DMS153 treated with DMSO at 0.1 percent for 48 hours (cell line): ENCODE measurements at regions not wholly inside any gene's neighbourhood (a gene's known extent, or its start where the extent isn't known, plus 50 kb on each side); places are given as distances from the start of the nearest gene placed in this dataset.

Source experiments
- DNase-seq: peaks from one replicate; lab custom pipeline; 2025; ENCODE audit not compliant: unreplicated experiment; lab: John Stamatoyannopoulos, UW

GRCh38 chr2:146226077-146226476 lies 1618.8 kb upstream of the ACVR2A start:
- DNase-seq: no peak

GRCh38 chr2:146221826-146222225 lies 1623.0 kb upstream of the ACVR2A start:
- DNase-seq: no peak

- DNase-seq: no peak
Observed at GRCh38 chr2:146220957-146221356, 1623.9 kb upstream of the ACVR2A start.

- DNase-seq: no peak
Observed at GRCh38 chr2:146214394-146214929, 1630.4 kb upstream of the ACVR2A start.

GRCh38 chr2:146213674-146214073 lies 1631.2 kb upstream of the ACVR2A start:
- no peak for DNase-seq

GRCh38 chr2:146212602-146213001 lies 1632.2 kb upstream of the ACVR2A start:
- no peak for DNase-seq

- DNase-seq: no peak
Observed at GRCh38 chr2:146209842-146210275, 1635.0 kb upstream of the ACVR2A start.

- no peak for DNase-seq
Observed at GRCh38 chr2:146207901-146208300, 1636.9 kb upstream of the ACVR2A start.

- no peak for DNase-seq
Observed at GRCh38 chr2:146207417-146207816, 1637.4 kb upstream of the ACVR2A start.

GRCh38 chr2:146203064-146203624 lies 1641.7 kb upstream of the ACVR2A start:
- DNase-seq: no peak

- no peak for DNase-seq
Observed at GRCh38 chr2:146193619-146194018, 1651.2 kb upstream of the ACVR2A start.

GRCh38 chr2:146189541-146189940 lies 1655.3 kb upstream of the ACVR2A start:
- no peak for DNase-seq

- DNase-seq: no peak
Observed at GRCh38 chr2:146173934-146174333, 1654.0 kb upstream of the ZEB2 start.

- no peak for DNase-seq
Observed at GRCh38 chr2:146161256-146161882, 1641.5 kb upstream of the ZEB2 start.

- no peak for DNase-seq
Observed at GRCh38 chr2:146158072-146158674, 1638.3 kb upstream of the ZEB2 start.

GRCh38 chr2:146147448-146148012 lies 1627.6 kb upstream of the ZEB2 start:
- no peak for DNase-seq

- no peak for DNase-seq
Observed at GRCh38 chr2:146143971-146144370, 1624.1 kb upstream of the ZEB2 start.

GRCh38 chr2:146138820-146139219 lies 1618.9 kb upstream of the ZEB2 start:
- DNase-seq: no peak

GRCh38 chr2:146135245-146135644 lies 1615.3 kb upstream of the ZEB2 start:
- no peak for DNase-seq

GRCh38 chr2:146131785-146132184 lies 1611.9 kb upstream of the ZEB2 start:
- no peak for DNase-seq

- DNase-seq: peak; percentile 3
Observed at GRCh38 chr2:146131048-146131447, 1611.1 kb upstream of the ZEB2 start.

GRCh38 chr2:146130290-146130689 lies 1610.4 kb upstream of the ZEB2 start:
- DNase-seq: no peak
